DOHH2 (cell line): ENCODE measurements at regions not wholly inside any gene's neighbourhood (a gene's known extent, or its start where the extent isn't known, plus 50 kb on each side); places are given as distances from the start of the nearest gene placed in this dataset.

Source experiments
- H3F3A ChIP-seq: fragments of 200-600 bp; sonication (generic), shearing (Covaris generic); 2 replicates; pipeline ENCODE4 v1.6.0; 2016; ENCODE audit warnings: antibody characterized with exemption, mild to moderate bottlenecking; ENCODE audit not compliant: control insufficient read depth, insufficient read depth
- H3K27ac ChIP-seq: fragments of 200-600 bp; sonication (generic); 2 replicates; pipeline ENCODE4 v1.5.1; 2014; ENCODE audit warnings: low read depth, mild to moderate bottlenecking, low read length, moderate library complexity
- H3K27me3 ChIP-seq: fragments of 200-600 bp; sonication (generic); 2 replicates; pipeline ENCODE4 v1.6.1; 2014; ENCODE audit warnings: mild to moderate bottlenecking, low read length, mixed read lengths; ENCODE audit not compliant: control insufficient read depth
- H3K36me3 ChIP-seq: fragments of 200-600 bp; sonication (generic); 2 replicates; pipeline ENCODE4 v1.6.1; 2014; ENCODE audit warnings: mild to moderate bottlenecking, low read length, moderate library complexity, mixed read lengths; ENCODE audit not compliant: control insufficient read depth
- H3K4me1 ChIP-seq: fragments of 200-600 bp; sonication (generic); 2 replicates; pipeline ENCODE4 v1.6.1; 2014; ENCODE audit warnings: mild to moderate bottlenecking, low read length, mixed read lengths; ENCODE audit not compliant: control insufficient read depth
- H3K4me2 ChIP-seq: fragments of 200-600 bp; sonication (generic); 2 replicates; pipeline ENCODE4 v1.6.0; 2014; ENCODE audit warnings: mild to moderate bottlenecking, low read length, moderate library complexity
- H3K4me3 ChIP-seq: fragments of 200-600 bp; sonication (generic); 2 replicates; pipeline ENCODE4 v1.5.1; 2014; ENCODE audit warnings: mild to moderate bottlenecking, low read length, mixed read lengths
- H3K79me2 ChIP-seq: fragments of 200-600 bp; sonication (generic); 2 replicates; pipeline ENCODE4 v1.6.1; 2014; ENCODE audit warnings: mild to moderate bottlenecking, low read length, mixed read lengths; ENCODE audit not compliant: control insufficient read depth
- H3K9me2 ChIP-seq: fragments of 200-600 bp; sonication (generic); replicated peaks from 2 replicates; pipeline ENCODE4 v1.6.1; 2014; ENCODE audit warnings: mild to moderate bottlenecking, low read length, mixed read lengths; ENCODE audit not compliant: control insufficient read depth
- H3K9me3 ChIP-seq: fragments of 200-600 bp; sonication (generic); 2 replicates; pipeline ENCODE4 v1.6.1; 2014; ENCODE audit warnings: antibody characterized with exemption, low read length, mixed read lengths; ENCODE audit not compliant: control insufficient read depth, insufficient read depth
- H4K20me1 ChIP-seq: fragments of 200-600 bp; sonication (generic); 2 replicates; pipeline ENCODE4 v1.6.0; 2014; ENCODE audit warnings: low read depth, mild to moderate bottlenecking, antibody characterized with exemption, low read length, moderate library complexity; ENCODE audit not compliant: control insufficient read depth, insufficient read depth
- EZH2phosphoT487 ChIP-seq: fragments of 200-600 bp; sonication (generic); IDR thresholded peaks from 2 replicates; pipeline ENCODE4 v1.6.1; 2017; ENCODE audit warnings: borderline replicate concordance, mild to moderate bottlenecking, antibody characterized with exemption, low read length, moderate library complexity, mixed read lengths
- TF ChIP-seq, protein P1 (sequence below): fragments of 200-600 bp; sonication (generic); IDR thresholded peaks from one replicate; pipeline ENCODE4 v1.5.1; 2014; ENCODE audit warnings: antibody characterized with exemption, mild to moderate bottlenecking, low read depth, low read length; ENCODE audit not compliant: poor library complexity, severe bottlenecking

DNA sequence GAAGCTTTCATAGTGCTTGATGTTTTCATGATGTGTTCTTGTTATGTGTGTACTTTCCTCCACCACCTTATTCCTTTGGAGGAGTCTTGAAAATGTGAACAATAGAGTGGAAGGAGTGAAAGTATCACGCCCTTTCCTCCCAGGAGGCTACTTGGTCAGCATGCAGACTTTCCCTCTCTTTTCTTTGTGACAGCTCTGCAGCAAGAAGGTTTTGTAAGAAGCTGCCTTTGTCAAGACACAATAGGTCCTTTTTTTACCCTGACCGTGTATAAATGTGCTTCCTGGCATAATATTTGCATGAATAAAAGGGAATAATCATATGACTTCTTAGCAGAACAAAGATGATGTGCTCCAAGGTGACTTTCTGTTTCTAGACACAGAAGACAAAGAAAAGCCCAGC is 882.6 kb upstream of the SLITRK5 start:
- no peak overlapping the region for H3K27ac ChIP-seq
- H3K4me2 ChIP-seq: no peak overlapping the region
- H4K20me1 ChIP-seq: no peaks in the 10 kb centered on the region
- no peaks in the 10 kb centered on the region for H3K79me2 ChIP-seq
- no peaks in the 10 kb centered on the region for H3F3A ChIP-seq
- no peaks in the 10 kb centered on the region for H3K36me3 ChIP-seq
- no peak overlapping the region for H3K4me3 ChIP-seq
- no peaks in the 10 kb centered on the region for H3K27me3 ChIP-seq
- peaks cover 10% of the 10 kb centered on the region; the same call in 1 of the 2 replicates for H3K9me3 ChIP-seq
- no peaks in the 10 kb centered on the region for H3K4me1 ChIP-seq
- H3K9me2 ChIP-seq: no peaks in the 10 kb centered on the region
- TF ChIP-seq, protein P1, sequence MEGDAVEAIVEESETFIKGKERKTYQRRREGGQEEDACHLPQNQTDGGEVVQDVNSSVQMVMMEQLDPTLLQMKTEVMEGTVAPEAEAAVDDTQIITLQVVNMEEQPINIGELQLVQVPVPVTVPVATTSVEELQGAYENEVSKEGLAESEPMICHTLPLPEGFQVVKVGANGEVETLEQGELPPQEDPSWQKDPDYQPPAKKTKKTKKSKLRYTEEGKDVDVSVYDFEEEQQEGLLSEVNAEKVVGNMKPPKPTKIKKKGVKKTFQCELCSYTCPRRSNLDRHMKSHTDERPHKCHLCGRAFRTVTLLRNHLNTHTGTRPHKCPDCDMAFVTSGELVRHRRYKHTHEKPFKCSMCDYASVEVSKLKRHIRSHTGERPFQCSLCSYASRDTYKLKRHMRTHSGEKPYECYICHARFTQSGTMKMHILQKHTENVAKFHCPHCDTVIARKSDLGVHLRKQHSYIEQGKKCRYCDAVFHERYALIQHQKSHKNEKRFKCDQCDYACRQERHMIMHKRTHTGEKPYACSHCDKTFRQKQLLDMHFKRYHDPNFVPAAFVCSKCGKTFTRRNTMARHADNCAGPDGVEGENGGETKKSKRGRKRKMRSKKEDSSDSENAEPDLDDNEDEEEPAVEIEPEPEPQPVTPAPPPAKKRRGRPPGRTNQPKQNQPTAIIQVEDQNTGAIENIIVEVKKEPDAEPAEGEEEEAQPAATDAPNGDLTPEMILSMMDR: no peak
- no peak for TF ChIP-seq EZH2phosphoT487

DNA sequence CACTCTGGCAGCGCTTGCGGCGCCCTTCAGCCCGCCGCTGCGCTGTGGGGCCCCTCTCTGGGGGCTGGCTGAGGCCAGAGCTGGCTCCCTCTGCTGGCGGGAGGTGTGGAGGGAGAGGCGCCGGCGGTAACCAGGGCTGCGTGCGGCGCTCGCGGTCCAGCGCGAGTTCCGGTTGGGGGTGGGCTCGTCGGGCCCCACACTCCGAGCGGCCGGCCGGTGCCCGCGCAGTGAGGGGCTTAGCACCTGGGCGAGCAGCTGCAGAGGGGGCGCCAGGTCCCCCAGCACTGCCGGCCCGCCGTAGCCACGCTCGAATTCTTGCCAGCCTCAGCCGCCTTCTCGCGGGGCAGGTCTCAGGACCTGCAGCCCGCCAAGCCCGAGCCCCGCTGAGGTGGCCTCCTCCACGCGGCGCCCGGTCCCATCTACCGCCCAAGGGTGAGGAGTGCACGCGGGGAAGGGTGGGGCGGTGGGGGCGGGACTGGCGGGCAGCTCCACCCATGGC is 879.0 kb upstream of the SLITRK5 start:
- Histone ChIP-seq H3K27me3 (no peaks in the 10 kb centered on the region), H3K79me2 (no peaks in the 10 kb centered on the region), H4K20me1 (no peaks in the 10 kb centered on the region), H3K4me3 (no peak overlapping the region), H3K27ac (no peak overlapping the region), H3F3A (no peaks in the 10 kb centered on the region), H3K9me2 (no peaks in the 10 kb centered on the region), H3K4me1 (no peaks in the 10 kb centered on the region), H3K36me3 (no peaks in the 10 kb centered on the region), H3K4me2 (no peak overlapping the region), H3K9me3 (peaks cover 10% of the 10 kb centered on the region; the same call in 1 of the 2 replicates)
- TF ChIP-seq, protein P1: no peak
- TF ChIP-seq EZH2phosphoT487: no peak

DNA sequence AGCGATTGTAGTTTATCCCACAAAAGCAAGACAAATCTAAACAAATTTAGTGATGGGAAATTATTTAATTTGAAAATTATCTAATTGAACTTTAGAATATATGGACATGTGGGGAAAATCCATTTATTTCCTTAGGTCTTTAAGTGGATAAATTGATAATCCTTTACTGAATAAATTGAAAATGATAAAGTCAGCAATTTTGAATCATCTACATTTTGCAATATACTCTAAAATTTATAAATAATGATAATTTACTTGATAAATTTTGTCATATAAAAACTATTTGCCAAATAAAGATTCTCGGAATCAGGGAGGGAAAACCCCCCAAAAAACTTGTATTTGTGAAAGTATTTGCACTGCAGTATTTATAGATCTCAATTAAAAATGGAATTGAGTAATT is 875.3 kb upstream of the SLITRK5 start:
- TF ChIP-seq, protein P1: no peak
- TF ChIP-seq EZH2phosphoT487: no peak
- Histone ChIP-seq H3K79me2 (no peaks in the 10 kb centered on the region), H3K9me3 (peaks cover 10% of the 10 kb centered on the region; the same call in 1 of the 2 replicates), H3K4me1 (no peaks in the 10 kb centered on the region), H3K27me3 (no peaks in the 10 kb centered on the region), H3K36me3 (no peaks in the 10 kb centered on the region), H3K27ac (no peak overlapping the region), H3F3A (no peaks in the 10 kb centered on the region), H3K4me3 (no peak overlapping the region), H3K4me2 (no peak overlapping the region), H3K9me2 (no peaks in the 10 kb centered on the region), H4K20me1 (no peaks in the 10 kb centered on the region)
